WTC11 (cell line): ENCODE measurements at regions not wholly inside any gene's neighbourhood (a gene's known extent, or its start where the extent isn't known, plus 50 kb on each side); places are given as distances from the start of the nearest gene placed in this dataset.

Experiments used
- ATAC-seq: fragments of 200-7000 bp; cut with Tn5 transposase; 2 replicates; pipeline ENCODE4 v1.10.0; 2021; ENCODE audit warnings: mild to moderate bottlenecking, moderate library complexity
- CTCF ChIA-PET: fragments of 300-600 bp; sonication (Branson Sonifier 250); formaldehyde crosslinking; loops from one replicate; lab custom pipeline; 2021; ENCODE audit warnings: antibody characterized with exemption; lab: Charles Lee
- POLR2A ChIA-PET: fragments of 350-600 bp; sonication (Branson Sonifier 250); formaldehyde crosslinking; loops from one replicate; lab custom pipeline; 2021; ENCODE audit warnings: antibody characterized with exemption; lab: Charles Lee
- DNase-seq: peaks from one replicate; pipeline ENCODE4 v3.0.0; 2021; ENCODE audit warnings: low spot score
- H3K27ac Mint-ChIP-seq: 2 replicates; pipeline ENCODE4 v1.8.0; 2021; ENCODE audit warnings: mixed read lengths
- H3K27me3 Mint-ChIP-seq: 2 replicates; pipeline ENCODE4 v1.8.0; 2021; ENCODE audit warnings: low read depth, mild to moderate bottlenecking, moderate library complexity, mixed read lengths
- H3K36me3 Mint-ChIP-seq: 2 replicates; pipeline ENCODE4 v1.8.0; 2021; ENCODE audit warnings: mixed read lengths
- H3K4me1 Mint-ChIP-seq: 2 replicates; pipeline ENCODE4 v1.8.0; 2022; ENCODE audit warnings: mixed read lengths
- H3K4me3 Mint-ChIP-seq: 2 replicates; pipeline ENCODE4 v1.8.0; 2021; ENCODE audit warnings: mild to moderate bottlenecking, moderate library complexity, mixed read lengths
- H3K9me3 Mint-ChIP-seq: 2 replicates; pipeline ENCODE4 v1.8.0; 2021; ENCODE audit warnings: mixed read lengths
- ATF1 ChIP-seq: sonication (generic); formaldehyde crosslinking; IDR thresholded peaks from 2 replicates; pipeline ENCODE4 v1.8.1; 2023; ENCODE audit warnings: mild to moderate bottlenecking, moderate library complexity, missing genetic modification reagents
- CTCF ChIP-seq: fragments of 200-600 bp; IDR thresholded peaks from 2 replicates; pipeline ENCODE4 v1.8.0; 2022; ENCODE audit warnings: antibody characterized with exemption
- ESRRA ChIP-seq: sonication (generic); formaldehyde crosslinking; IDR thresholded peaks from 2 replicates; pipeline ENCODE4 v1.8.1; 2022; ENCODE audit warnings: mild to moderate bottlenecking, missing genetic modification reagents, borderline replicate concordance
- ETV6 ChIP-seq: sonication (generic); formaldehyde crosslinking; IDR thresholded peaks from 2 replicates; pipeline ENCODE4 v1.8.1; 2022; ENCODE audit warnings: mild to moderate bottlenecking, missing genetic modification reagents
- FOXP1 ChIP-seq: sonication (generic); formaldehyde crosslinking; IDR thresholded peaks from 2 replicates; pipeline ENCODE4 v1.8.0; 2022; ENCODE audit warnings: missing genetic modification reagents, mild to moderate bottlenecking, moderate library complexity, borderline replicate concordance
- MAX ChIP-seq: sonication (generic); formaldehyde crosslinking; IDR thresholded peaks from 2 replicates; pipeline ENCODE4 v1.8.0; 2022; ENCODE audit warnings: mild to moderate bottlenecking, missing genetic modification reagents
- NFATC4 ChIP-seq: fragments of 250-450 bp; sonication (Bioruptor Pico); IDR thresholded peaks from 2 replicates; pipeline ENCODE4 v1.9.0; 2021; ENCODE audit warnings: mild to moderate bottlenecking
- TP53 ChIP-seq: sonication (generic); formaldehyde crosslinking; IDR thresholded peaks from 2 replicates; pipeline ENCODE4 v1.8.1; 2023; ENCODE audit warnings: mild to moderate bottlenecking, missing genetic modification reagents
- ZNF121 ChIP-seq: sonication (generic); formaldehyde crosslinking; IDR thresholded peaks from 2 replicates; pipeline ENCODE4 v1.8.0; 2023; ENCODE audit warnings: missing genetic modification reagents
- ZNF138 ChIP-seq: sonication (generic); formaldehyde crosslinking; conservative IDR thresholded peaks from 2 replicates; pipeline ENCODE4 v1.8.1; 2022; ENCODE audit warnings: mild to moderate bottlenecking, moderate library complexity, missing genetic modification reagents
- TF ChIP-seq, protein P1 (sequence below): sonication (generic); formaldehyde crosslinking; IDR thresholded peaks from 2 replicates; pipeline ENCODE4 v1.8.0; 2022; ENCODE audit warnings: mild to moderate bottlenecking, missing genetic modification reagents
- TF ChIP-seq, protein P2 (sequence below): sonication (generic); formaldehyde crosslinking; IDR thresholded peaks from 2 replicates; pipeline ENCODE4 v1.8.1; 2023; ENCODE audit warnings: mild to moderate bottlenecking, moderate library complexity, missing genetic modification reagents

DNA sequence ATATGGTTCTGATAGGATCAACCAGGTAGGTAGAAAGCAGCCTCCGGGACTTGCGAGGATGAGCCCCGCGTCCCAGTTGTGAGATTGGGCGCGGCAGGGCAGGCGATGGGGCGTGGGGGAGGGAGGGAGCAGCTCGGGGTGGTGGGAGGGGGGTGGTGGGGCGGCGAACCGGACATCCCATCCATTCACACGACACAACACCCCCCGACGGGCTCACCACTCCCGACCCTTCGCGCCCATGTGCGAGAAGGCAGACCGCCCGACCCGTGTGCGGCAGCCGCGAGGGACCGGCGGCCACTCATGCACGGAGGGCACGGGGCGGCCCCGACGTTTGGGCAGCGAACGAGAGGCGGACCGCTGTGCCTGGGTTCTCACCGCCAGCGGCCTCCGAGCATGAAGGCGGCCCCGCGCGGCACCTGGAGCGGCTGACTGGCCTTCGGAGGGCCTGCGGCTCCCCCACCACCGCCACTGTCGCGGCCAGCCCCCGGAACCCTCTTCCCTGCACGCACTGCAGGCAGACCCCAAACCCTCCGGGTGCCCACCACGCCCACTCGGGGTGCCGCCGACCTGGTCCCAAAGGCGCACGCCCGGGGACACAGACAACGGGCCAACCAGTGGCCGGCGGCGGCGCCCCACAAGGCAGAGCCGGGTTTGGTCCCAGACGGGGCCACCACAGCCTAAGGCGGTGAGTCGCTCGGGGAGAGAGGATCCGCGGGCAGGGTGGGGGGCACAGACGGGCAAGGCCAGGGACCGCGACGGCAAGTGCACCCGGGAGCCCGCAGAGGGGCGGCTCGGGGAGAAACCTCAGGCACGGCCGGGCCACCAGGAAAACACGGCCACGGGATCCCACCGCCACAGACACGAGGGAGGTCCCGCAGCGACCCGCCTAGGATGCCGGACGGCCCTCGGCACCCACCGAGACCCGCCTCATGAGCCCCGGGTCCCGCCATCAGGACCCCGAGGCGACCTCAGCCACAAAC is 769.2 kb upstream of the DEFB115 start:
- H3K27ac Mint-ChIP-seq = no peak overlapping the region
- DNase-seq = peak; percentile 35
- peaks cover 19% of the 10 kb centered on the region for H3K36me3 Mint-ChIP-seq
- peak; percentile 44 for ATAC-seq
- peaks cover 2% of the 10 kb centered on the region; the same call in 1 of the 2 replicates for H3K4me1 Mint-ChIP-seq
- H3K4me3 Mint-ChIP-seq = peak overlapping the region; percentile 85
- POLR2A ChIA-PET = no interaction called here
- peaks cover 46% of the 10 kb centered on the region for H3K27me3 Mint-ChIP-seq
- CTCF ChIA-PET = interaction anchor here (1.5 kb wide), 1 partner anchor 403 kb away, joined by 3 read pairs; no protein-coding TSS in a partner anchor
- no peak for TF ChIP-seq TP53
- peak; percentile 24; the same call in 1 of the 2 replicates for TF ChIP-seq MAX (CRISPR knock-in tag)
- TF ChIP-seq, protein P1, sequence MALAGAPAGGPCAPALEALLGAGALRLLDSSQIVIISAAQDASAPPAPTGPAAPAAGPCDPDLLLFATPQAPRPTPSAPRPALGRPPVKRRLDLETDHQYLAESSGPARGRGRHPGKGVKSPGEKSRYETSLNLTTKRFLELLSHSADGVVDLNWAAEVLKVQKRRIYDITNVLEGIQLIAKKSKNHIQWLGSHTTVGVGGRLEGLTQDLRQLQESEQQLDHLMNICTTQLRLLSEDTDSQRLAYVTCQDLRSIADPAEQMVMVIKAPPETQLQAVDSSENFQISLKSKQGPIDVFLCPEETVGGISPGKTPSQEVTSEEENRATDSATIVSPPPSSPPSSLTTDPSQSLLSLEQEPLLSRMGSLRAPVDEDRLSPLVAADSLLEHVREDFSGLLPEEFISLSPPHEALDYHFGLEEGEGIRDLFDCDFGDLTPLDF = no peak
- no peak for TF ChIP-seq ATF1 (CRISPR knock-in tag)
- no peak for TF ChIP-seq ZNF121 (CRISPR knock-in tag)
- TF ChIP-seq ZNF138 (CRISPR knock-in tag) = no peak
- no peak for TF ChIP-seq ETV6 (CRISPR knock-in tag)
- peaks cover 24% of the 10 kb centered on the region for H3K9me3 Mint-ChIP-seq

GRCh38 chr20:30488941-30489613 is 768.4 kb upstream of the DEFB115 start:
- POLR2A ChIA-PET = no interaction called here

GRCh38 chr20:30489614-30490003 is 767.9 kb upstream of the DEFB115 start:
- H3K9me3 Mint-ChIP-seq = peaks cover 23% of the 10 kb centered on the region
- no peak overlapping the region for H3K27ac Mint-ChIP-seq
- TF ChIP-seq CTCF = 0 out of 2 replicates have a peak, but pooled peaks have one; percentile 20
- no peak for TF ChIP-seq FOXP1 (CRISPR knock-in tag)
- TF ChIP-seq, protein P2, sequence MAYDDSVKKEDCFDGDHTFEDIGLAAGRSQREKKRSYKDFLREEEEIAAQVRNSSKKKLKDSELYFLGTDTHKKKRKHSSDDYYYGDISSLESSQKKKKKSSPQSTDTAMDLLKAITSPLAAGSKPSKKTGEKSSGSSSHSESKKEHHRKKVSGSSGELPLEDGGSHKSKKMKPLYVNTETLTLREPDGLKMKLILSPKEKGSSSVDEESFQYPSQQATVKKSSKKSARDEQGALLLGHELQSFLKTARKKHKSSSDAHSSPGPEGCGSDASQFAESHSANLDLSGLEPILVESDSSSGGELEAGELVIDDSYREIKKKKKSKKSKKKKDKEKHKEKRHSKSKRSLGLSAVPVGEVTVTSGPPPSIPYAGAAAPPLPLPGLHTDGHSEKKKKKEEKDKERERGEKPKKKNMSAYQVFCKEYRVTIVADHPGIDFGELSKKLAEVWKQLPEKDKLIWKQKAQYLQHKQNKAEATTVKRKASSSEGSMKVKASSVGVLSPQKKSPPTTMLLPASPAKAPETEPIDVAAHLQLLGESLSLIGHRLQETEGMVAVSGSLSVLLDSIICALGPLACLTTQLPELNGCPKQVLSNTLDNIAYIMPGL (CRISPR knock-in tag) = 0 out of 2 replicates have a peak, but pooled peaks have one; percentile 21
- H3K27me3 Mint-ChIP-seq = peaks cover 46% of the 10 kb centered on the region
- DNase-seq (peak; percentile 64), ATAC-seq (peak; percentile 78)
- H3K4me3 Mint-ChIP-seq = peak overlapping the region; percentile 85
- POLR2A ChIA-PET = no interaction called here
- CTCF ChIA-PET = interaction anchor here (1.2 to 1.5 kb wide), 2 partner anchors 322 to 402 kb away, joined by 3 read pairs; no protein-coding TSS in a partner anchor
- peaks cover 2% of the 10 kb centered on the region; the same call in 1 of the 2 replicates for H3K4me1 Mint-ChIP-seq
- H3K36me3 Mint-ChIP-seq = peaks cover 16% of the 10 kb centered on the region

More at GRCh38 chr20:30488941-30489613, 768.4 kb upstream of the DEFB115 start:
- Mint-ChIP-seq H3K27ac (no peak overlapping the region), H3K9me3 (peaks cover 22% of the 10 kb centered on the region), H3K4me1 (peaks cover 2% of the 10 kb centered on the region; the same call in 1 of the 2 replicates), H3K4me3 (peak overlapping the region; percentile 85), H3K27me3 (peaks cover 46% of the 10 kb centered on the region), H3K36me3 (peaks cover 16% of the 10 kb centered on the region)
- DNase-seq = peak; percentile 45
- peak; percentile 62 for ATAC-seq
- CTCF ChIA-PET = interaction anchor here (1.2 to 1.5 kb wide), 2 partner anchors 323 to 402 kb away, joined by 3 read pairs; no protein-coding TSS in a partner anchor
- TF ChIP-seq ZNF121 (CRISPR knock-in tag) = no peak
- no peak for TF ChIP-seq NFATC4 (CRISPR knock-in tag)
- no peak for TF ChIP-seq ESRRA (CRISPR knock-in tag)
- no peak for TF ChIP-seq TP53
